Body of pancreas (tissue), 4 donors: ENCODE measurements at regions not wholly inside any gene's neighbourhood (a gene's known extent, or its start where the extent isn't known, plus 50 kb on each side); places are given as distances from the start of the nearest gene placed in this dataset.

ENCODE experiments used
- CTCF ChIP-seq, 7 experiments: fragments of 450-650 bp in 4 of 7; fragments of 200-600 bp in 3 of 7; sonication (generic) in 3 of 7; IDR thresholded peaks; one replicate each; pipeline ENCODE4 v1.5.1; 2016 to 2019; ENCODE audit warnings: antibody characterized with exemption in 7 of 7
- POLR2A ChIP-seq, 3 donors: fragments of 450-650 bp; IDR thresholded peaks; one replicate each; pipeline ENCODE4 v1.6.1; 2016; ENCODE audit warnings: antibody characterized with exemption in 3 of 3, mild to moderate bottlenecking in 2 of 3

GRCh38 chr18:61664419-61665084 lies 228.3 kb downstream of the RNF152 start:
- TF ChIP-seq CTCF (IDR thresholded peaks at IDR 0.05) = no peak
- no peak for TF ChIP-seq POLR2A (IDR thresholded peaks at IDR 0.05)
